Activated CD8-positive, alpha-beta T cell treated with anti-CD3 and anti-CD28 coated beads for 36 hours (primary cell): ENCODE measurements at regions not wholly inside any gene's neighbourhood (a gene's known extent, or its start where the extent isn't known, plus 50 kb on each side); places are given as distances from the start of the nearest gene placed in this dataset.
"Not testable (repeated sequence)": the region's sequence is repeated elsewhere in the genome, so short reads cannot be mapped to it uniquely, and the experiment has no call there.

Experiments
- ATAC-seq: fragments of 200-7000 bp; cut with Tn5 transposase; one replicate; pipeline ENCODE4 v1.10.0; 2021; ENCODE audit warnings: mild to moderate bottlenecking, moderate library complexity
- CTCF ChIA-PET: fragments of 350-600 bp; sonication (Branson Sonifier 250); formaldehyde crosslinking; loops from one replicate; lab custom pipeline; 2021; ENCODE audit warnings: antibody characterized with exemption; lab: Charles Lee
- POLR2A ChIA-PET: fragments of 350-600 bp; sonication (Branson Sonifier 250); formaldehyde crosslinking; loops from one replicate; lab custom pipeline; 2021; ENCODE audit warnings: antibody characterized with exemption; lab: Charles Lee
- DNase-seq: peaks from one replicate; pipeline ENCODE4 v3.0.0-alpha.2; 2020
- H3K27ac Mint-ChIP-seq: one replicate; pipeline ENCODE4 v1.8.0; 2021; ENCODE audit warnings: mild to moderate bottlenecking, mixed read lengths
- H3K27me3 Mint-ChIP-seq: one replicate; pipeline ENCODE4 v1.8.0; 2021; ENCODE audit warnings: mixed read lengths
- H3K36me3 Mint-ChIP-seq: one replicate; pipeline ENCODE4 v1.8.0; 2021; ENCODE audit warnings: low read depth, mixed read lengths
- H3K4me1 Mint-ChIP-seq: one replicate; pipeline ENCODE4 v1.8.0; 2021; ENCODE audit warnings: low read depth, mixed read lengths
- H3K4me3 Mint-ChIP-seq: one replicate; pipeline ENCODE4 v1.8.0; 2021; ENCODE audit warnings: mild to moderate bottlenecking, moderate library complexity, mixed read lengths
- H3K9me3 Mint-ChIP-seq: one replicate; pipeline ENCODE4 v1.8.0; 2021; ENCODE audit warnings: mixed read lengths
- intact Hi-C: fragments of 100-400 bp; cut with micrococcal nuclease; formaldehyde crosslinking; loops from one replicate; pipeline ENCODE4 v1.10.0; 2022
- TF ChIP-seq, protein P1 (sequence below): fragments of 200-600 bp; IDR thresholded peaks from one replicate; pipeline ENCODE4 v1.8.0; 2022; ENCODE audit warnings: antibody characterized with exemption, mild to moderate bottlenecking

DNA sequence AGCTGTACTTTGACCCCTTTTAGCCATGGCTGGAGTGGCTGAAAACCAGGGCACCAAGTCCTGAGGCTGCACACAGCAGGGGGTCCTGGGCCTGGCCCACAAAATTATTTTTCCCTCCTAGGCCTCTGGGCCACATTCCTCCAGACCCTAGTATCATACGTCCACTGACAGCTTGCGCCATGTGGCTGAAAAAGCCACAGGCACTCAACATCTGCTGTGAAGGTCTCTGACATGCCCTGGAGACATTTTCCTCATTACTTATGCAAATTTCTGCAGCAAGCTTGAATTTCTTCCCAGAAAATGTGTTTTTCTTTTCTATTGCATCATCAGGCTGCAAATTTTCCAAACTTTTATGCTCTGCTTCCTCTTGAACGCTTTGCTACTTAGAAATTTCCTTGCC is 239.0 kb downstream of the SQOR start:
- intact Hi-C loops = no loop called here
- no peak overlapping the region for H3K4me3 Mint-ChIP-seq
- H3K27ac Mint-ChIP-seq = no peak overlapping the region
- CTCF ChIA-PET = no interaction called here
- H3K9me3 Mint-ChIP-seq = peaks cover 8% of the 10 kb centered on the region
- DNase-seq (no peak), ATAC-seq (no peak)
- H3K4me1 Mint-ChIP-seq = no peaks in the 10 kb centered on the region
- peaks cover 3% of the 10 kb centered on the region for H3K27me3 Mint-ChIP-seq
- TF ChIP-seq, protein P1, sequence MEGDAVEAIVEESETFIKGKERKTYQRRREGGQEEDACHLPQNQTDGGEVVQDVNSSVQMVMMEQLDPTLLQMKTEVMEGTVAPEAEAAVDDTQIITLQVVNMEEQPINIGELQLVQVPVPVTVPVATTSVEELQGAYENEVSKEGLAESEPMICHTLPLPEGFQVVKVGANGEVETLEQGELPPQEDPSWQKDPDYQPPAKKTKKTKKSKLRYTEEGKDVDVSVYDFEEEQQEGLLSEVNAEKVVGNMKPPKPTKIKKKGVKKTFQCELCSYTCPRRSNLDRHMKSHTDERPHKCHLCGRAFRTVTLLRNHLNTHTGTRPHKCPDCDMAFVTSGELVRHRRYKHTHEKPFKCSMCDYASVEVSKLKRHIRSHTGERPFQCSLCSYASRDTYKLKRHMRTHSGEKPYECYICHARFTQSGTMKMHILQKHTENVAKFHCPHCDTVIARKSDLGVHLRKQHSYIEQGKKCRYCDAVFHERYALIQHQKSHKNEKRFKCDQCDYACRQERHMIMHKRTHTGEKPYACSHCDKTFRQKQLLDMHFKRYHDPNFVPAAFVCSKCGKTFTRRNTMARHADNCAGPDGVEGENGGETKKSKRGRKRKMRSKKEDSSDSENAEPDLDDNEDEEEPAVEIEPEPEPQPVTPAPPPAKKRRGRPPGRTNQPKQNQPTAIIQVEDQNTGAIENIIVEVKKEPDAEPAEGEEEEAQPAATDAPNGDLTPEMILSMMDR = no peak
- no peaks in the 10 kb centered on the region for H3K36me3 Mint-ChIP-seq
- POLR2A ChIA-PET = no interaction called here

DNA sequence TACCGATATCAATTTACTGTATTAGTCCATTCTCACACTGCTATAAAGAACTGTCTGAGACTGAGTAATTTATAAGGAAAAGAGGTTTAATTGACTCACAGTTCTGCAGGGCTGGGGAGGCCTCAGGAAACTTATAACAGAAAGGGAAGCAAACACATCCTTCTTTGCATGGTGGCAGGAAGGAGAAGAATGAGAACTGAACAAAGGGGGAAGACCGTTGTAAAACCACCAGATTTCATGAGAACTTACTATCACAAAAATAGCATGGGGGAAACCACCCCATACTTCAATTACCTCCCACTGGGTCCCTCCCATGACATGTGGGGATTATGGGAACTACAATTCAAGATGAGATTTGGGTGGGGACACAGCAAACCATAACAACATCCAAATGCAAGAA is 239.7 kb downstream of the SQOR start:
- H3K27ac Mint-ChIP-seq, H3K4me3 Mint-ChIP-seq, ATAC-seq, H3K36me3 Mint-ChIP-seq, intact Hi-C loops, H3K27me3 Mint-ChIP-seq, POLR2A ChIA-PET, H3K9me3 Mint-ChIP-seq, DNase-seq, H3K4me1 Mint-ChIP-seq, CTCF ChIA-PET: not testable (repeated sequence)

DNA sequence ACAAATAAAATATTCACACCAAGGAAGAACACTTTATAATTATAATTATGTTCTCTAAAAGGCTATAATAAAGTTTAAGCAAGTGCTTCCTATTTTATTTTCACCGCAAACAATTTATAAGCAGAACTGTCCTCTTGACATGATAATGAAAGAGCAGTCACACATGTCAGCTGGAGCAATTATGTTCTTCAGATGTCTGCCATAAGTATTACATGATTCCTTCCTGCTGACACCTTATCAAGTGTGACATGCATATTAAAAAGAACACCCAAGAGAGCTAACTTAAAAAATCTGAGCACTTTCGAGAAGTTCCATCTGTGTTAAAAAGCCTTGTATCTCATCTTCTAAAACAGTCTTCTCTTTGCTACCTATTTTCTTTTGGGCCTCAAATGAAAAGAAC is 249.5 kb downstream of the SQOR start:
- TF ChIP-seq, protein P1 = no peak
- CTCF ChIA-PET = no interaction called here
- ATAC-seq = no peak
- H3K27me3 Mint-ChIP-seq = no peaks in the 10 kb centered on the region
- intact Hi-C loops = no loop called here
- H3K9me3 Mint-ChIP-seq = no peaks in the 10 kb centered on the region
- no peaks in the 10 kb centered on the region for H3K36me3 Mint-ChIP-seq
- no peak for DNase-seq
- H3K4me3 Mint-ChIP-seq = no peak overlapping the region
- POLR2A ChIA-PET = no interaction called here
- H3K27ac Mint-ChIP-seq = no peak overlapping the region
- H3K4me1 Mint-ChIP-seq = no peaks in the 10 kb centered on the region

DNA sequence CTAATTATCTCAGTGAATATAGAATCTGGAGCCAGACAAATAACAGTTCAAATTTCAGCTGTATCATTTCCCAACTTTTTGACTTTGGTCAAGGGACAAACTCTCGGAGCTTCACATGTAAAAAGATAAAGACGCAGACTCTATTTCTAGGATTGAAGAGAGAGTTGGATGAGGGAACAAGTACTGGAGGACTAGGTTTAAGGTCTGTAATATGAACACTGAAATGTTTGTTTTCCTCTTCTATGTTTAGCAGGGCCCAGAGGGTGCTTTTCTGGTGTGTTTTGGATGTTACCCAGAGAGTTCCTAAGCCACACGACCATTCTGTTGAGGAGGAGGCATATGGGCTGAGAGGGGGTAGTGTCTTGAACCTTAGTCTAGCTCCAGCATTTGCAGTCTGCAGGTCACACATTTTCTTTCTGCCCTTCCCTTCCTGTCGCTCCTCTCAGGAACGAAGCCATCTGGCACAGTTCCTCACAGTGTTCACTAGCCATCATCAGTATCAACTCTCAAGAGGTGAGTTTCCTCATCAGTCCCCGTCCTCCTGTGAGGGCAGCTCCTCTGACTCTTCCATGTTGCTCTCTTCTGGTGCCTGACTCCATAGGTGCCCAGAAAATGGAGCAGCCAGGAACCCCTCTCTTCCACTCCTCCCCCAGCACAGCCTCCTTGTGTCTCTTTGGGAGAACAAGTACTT is 250.1 kb downstream of the SQOR start:
- TF ChIP-seq, protein P1 = no peak
- POLR2A ChIA-PET = no interaction called here
- H3K4me1 Mint-ChIP-seq = no peaks in the 10 kb centered on the region
- no peaks in the 10 kb centered on the region for H3K27me3 Mint-ChIP-seq
- H3K27ac Mint-ChIP-seq = no peak overlapping the region
- intact Hi-C loops = no loop called here
- no peak overlapping the region for H3K4me3 Mint-ChIP-seq
- ATAC-seq (no peak), DNase-seq (no peak)
- H3K9me3 Mint-ChIP-seq = no peaks in the 10 kb centered on the region
- H3K36me3 Mint-ChIP-seq = no peaks in the 10 kb centered on the region
- CTCF ChIA-PET = no interaction called here

DNA sequence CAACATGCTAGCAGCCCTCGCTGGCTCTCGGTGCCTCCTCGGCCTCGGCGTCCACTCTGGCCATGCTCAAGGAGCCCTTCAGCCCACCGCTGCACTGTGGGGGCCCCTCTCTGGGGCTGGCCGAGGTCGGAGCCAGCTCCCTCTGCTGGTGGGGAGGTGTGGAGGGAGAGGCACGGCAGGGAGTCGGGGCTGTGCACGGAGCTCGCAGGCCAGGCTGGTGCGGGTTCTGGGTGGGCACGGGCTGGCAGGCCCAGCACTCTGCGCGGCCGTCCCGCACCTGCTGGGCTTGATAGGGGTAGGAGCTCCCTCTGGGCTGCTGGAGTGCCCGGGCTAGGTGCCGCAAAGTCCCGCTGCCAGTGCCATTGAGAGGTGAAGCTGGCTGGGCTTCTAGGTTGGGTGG is 251.0 kb downstream of the SQOR start:
- H3K4me3 Mint-ChIP-seq = no peak overlapping the region
- no peaks in the 10 kb centered on the region for H3K27me3 Mint-ChIP-seq
- TF ChIP-seq, protein P1 = no peak
- no peak for ATAC-seq
- H3K9me3 Mint-ChIP-seq = no peaks in the 10 kb centered on the region
- H3K36me3 Mint-ChIP-seq = no peaks in the 10 kb centered on the region
- POLR2A ChIA-PET = no interaction called here
- H3K27ac Mint-ChIP-seq = no peak overlapping the region
- H3K4me1 Mint-ChIP-seq = no peaks in the 10 kb centered on the region
- intact Hi-C loops = no loop called here
- CTCF ChIA-PET = no interaction called here
- no peak for DNase-seq

DNA sequence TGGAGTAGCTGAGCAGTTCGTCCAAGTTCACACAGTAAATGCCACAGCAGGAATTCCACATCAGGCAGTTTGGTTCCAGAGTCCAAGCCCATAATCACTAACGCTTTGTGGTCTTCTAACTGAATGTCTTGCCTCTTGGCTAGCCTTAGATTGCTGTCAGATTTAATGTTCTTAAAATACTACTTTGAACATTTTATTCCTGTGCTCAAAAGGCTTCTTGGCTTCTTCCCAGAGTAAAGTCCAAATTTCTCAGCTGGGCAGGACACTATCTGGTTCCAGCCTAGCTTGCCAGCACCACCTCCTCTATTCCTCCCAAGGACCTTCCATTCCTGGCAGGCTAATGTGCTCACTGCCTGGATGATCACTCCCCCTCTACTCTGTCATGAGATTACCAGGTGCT is 256.9 kb downstream of the SQOR start:
- no peak for ATAC-seq
- DNase-seq = no peak
- ChIA-PET CTCF (no interaction called here), POLR2A (no interaction called here)
- Mint-ChIP-seq H3K4me3 (no peak overlapping the region), H3K27me3 (no peaks in the 10 kb centered on the region), H3K36me3 (no peaks in the 10 kb centered on the region), H3K27ac (no peak overlapping the region), H3K4me1 (no peaks in the 10 kb centered on the region), H3K9me3 (no peaks in the 10 kb centered on the region)
- intact Hi-C loops = no loop called here
- TF ChIP-seq, protein P1 = no peak
